Progenitor cell of endocrine pancreas (in vitro differentiated cells): ENCODE measurements at regions not wholly inside any gene's neighbourhood (a gene's known extent, or its start where the extent isn't known, plus 50 kb on each side); places are given as distances from the start of the nearest gene placed in this dataset.

Experiments used
- DNase-seq: peaks from one replicate; pipeline ENCODE4 v3.0.0; 2021; ENCODE audit warnings: low spot score; ENCODE audit not compliant: unreplicated experiment
- H3K27ac Mint-ChIP-seq: 2 replicates; pipeline ENCODE4 v1.8.0; 2021; ENCODE audit warnings: mild to moderate bottlenecking, moderate library complexity, mixed read lengths
- H3K27me3 Mint-ChIP-seq: 2 replicates; pipeline ENCODE4 v1.8.0; 2021; ENCODE audit warnings: mixed read lengths
- H3K36me3 Mint-ChIP-seq: 2 replicates; pipeline ENCODE4 v1.8.0; 2022; ENCODE audit warnings: mixed read lengths; ENCODE audit not compliant: insufficient read depth
- H3K4me1 Mint-ChIP-seq: 2 replicates; pipeline ENCODE4 v1.8.0; 2021; ENCODE audit warnings: low read depth, mixed read lengths
- H3K4me3 Mint-ChIP-seq: 2 replicates; pipeline ENCODE4 v1.8.0; 2021; ENCODE audit warnings: low read depth, mild to moderate bottlenecking, moderate library complexity, mixed read lengths
- H3K9me3 Mint-ChIP-seq: 2 replicates; pipeline ENCODE4 v1.8.0; 2021; ENCODE audit warnings: low read depth, mixed read lengths
- TF ChIP-seq, protein P1 (sequence below): fragments of 200-600 bp; sonication (generic); IDR thresholded peaks from one replicate; pipeline ENCODE4 v1.5.0; 2021; ENCODE audit warnings: antibody characterized with exemption, mild to moderate bottlenecking; ENCODE audit not compliant: unreplicated experiment

DNA sequence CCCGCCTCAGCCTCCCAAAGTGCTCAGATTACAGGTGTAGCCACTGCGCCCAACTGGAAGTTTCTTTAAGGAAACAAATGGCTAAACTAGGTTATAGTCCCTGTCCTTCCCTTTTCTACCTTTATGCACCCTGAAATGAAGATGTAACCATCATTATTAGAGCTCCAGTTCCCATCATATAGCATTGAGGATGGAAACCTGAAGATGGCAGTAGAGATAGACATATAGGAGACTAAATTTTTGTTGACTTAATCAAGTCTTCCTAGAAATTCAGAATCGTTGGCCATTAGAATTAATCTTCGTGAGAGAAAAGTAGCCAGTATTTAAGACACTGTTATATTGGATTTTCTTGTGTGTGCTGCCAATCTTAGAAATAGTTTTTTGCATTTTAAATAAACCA is 1016.3 kb upstream of the NCAM2 start:
- H3K9me3 Mint-ChIP-seq: no peaks in the 10 kb centered on the region
- H3K27me3 Mint-ChIP-seq: no peaks in the 10 kb centered on the region
- no peak overlapping the region for H3K27ac Mint-ChIP-seq
- H3K4me3 Mint-ChIP-seq: no peak overlapping the region
- TF ChIP-seq, protein P1, sequence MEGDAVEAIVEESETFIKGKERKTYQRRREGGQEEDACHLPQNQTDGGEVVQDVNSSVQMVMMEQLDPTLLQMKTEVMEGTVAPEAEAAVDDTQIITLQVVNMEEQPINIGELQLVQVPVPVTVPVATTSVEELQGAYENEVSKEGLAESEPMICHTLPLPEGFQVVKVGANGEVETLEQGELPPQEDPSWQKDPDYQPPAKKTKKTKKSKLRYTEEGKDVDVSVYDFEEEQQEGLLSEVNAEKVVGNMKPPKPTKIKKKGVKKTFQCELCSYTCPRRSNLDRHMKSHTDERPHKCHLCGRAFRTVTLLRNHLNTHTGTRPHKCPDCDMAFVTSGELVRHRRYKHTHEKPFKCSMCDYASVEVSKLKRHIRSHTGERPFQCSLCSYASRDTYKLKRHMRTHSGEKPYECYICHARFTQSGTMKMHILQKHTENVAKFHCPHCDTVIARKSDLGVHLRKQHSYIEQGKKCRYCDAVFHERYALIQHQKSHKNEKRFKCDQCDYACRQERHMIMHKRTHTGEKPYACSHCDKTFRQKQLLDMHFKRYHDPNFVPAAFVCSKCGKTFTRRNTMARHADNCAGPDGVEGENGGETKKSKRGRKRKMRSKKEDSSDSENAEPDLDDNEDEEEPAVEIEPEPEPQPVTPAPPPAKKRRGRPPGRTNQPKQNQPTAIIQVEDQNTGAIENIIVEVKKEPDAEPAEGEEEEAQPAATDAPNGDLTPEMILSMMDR: no peak
- H3K4me1 Mint-ChIP-seq: peaks cover 2% of the 10 kb centered on the region
- H3K36me3 Mint-ChIP-seq: no peaks in the 10 kb centered on the region
- DNase-seq: no peak

GRCh38 chr21:19986396-19986795 is 1011.8 kb upstream of the NCAM2 start:
- no peak overlapping the region for H3K4me3 Mint-ChIP-seq
- H3K4me1 Mint-ChIP-seq: no peaks in the 10 kb centered on the region

DNA sequence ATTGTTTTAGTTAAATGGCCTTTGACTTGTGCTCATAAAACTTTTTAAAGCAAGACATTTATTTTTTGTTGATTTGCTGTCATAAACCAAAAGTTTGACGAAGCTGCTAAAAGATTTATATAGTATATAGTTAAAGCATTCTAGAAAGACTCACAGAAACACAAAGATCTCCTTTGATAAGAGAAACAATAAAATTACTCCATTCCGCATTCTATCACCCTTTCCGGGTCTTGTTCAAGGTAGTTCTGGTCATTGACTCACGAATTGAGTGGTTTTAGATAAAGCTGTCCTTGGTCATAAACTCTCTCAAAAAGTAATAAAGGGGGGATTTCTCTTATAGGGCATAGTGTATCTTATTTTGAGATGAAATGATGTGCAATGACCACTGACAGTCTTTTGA is 1010.5 kb upstream of the NCAM2 start:
- Mint-ChIP-seq H3K27ac (no peak overlapping the region), H3K4me3 (no peak overlapping the region), H3K9me3 (no peaks in the 10 kb centered on the region), H3K27me3 (no peaks in the 10 kb centered on the region), H3K4me1 (no peaks in the 10 kb centered on the region), H3K36me3 (no peaks in the 10 kb centered on the region)
- no peak for DNase-seq
- TF ChIP-seq, protein P1: no peak

More at GRCh38 chr21:19986396-19986795, 1011.8 kb upstream of the NCAM2 start:
- TF ChIP-seq, protein P1: no peak
- Mint-ChIP-seq H3K36me3 (no peaks in the 10 kb centered on the region), H3K27ac (no peak overlapping the region), H3K27me3 (no peaks in the 10 kb centered on the region), H3K9me3 (no peaks in the 10 kb centered on the region)
- DNase-seq: no peak

DNA sequence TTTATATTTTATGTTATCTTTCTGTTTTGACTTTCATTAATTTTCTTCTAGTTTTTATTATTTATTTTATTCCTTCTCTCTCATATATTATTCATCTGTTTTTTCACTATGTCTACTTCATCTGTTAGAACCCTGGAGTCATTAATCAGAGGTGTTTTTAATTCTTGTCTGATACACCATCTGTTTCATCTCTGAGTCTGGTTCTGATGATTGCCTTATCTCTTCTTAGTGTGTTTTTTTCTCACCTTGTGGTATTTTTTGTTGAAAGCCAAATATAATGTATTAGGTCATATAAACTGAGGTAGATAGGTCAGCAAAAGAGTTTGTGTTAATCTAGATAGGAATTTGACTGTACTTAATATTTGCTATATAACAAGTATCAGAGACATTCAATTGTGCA is 1005.7 kb upstream of the NCAM2 start:
- TF ChIP-seq, protein P1: no peak
- Mint-ChIP-seq H3K4me3 (no peak overlapping the region), H3K36me3 (no peaks in the 10 kb centered on the region), H3K4me1 (peaks cover 4% of the 10 kb centered on the region), H3K9me3 (no peaks in the 10 kb centered on the region), H3K27me3 (no peaks in the 10 kb centered on the region), H3K27ac (no peak overlapping the region)
- DNase-seq: no peak

DNA sequence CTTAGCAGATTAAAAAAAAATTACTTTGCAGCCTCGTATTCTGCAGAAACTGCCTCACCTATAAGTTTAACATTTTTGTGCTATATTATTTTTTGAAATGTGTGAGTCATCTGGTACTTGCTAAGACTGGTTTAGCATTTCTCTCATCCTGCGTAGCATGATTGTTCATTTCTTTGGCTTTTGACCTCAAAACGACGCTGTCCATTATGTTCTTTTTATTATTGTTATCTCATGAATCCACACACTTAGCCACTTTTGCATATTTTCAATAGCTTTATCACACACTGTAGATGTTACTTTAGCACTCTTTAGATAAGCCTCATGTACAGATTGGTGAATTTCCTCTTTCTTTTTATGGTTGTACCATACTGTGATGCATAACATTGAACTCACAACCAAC is 1004.9 kb upstream of the NCAM2 start:
- no peak for DNase-seq
- H3K36me3 Mint-ChIP-seq: no peaks in the 10 kb centered on the region
- peaks cover 4% of the 10 kb centered on the region for H3K4me1 Mint-ChIP-seq
- no peaks in the 10 kb centered on the region for H3K27me3 Mint-ChIP-seq
- TF ChIP-seq, protein P1: no peak
- no peaks in the 10 kb centered on the region for H3K9me3 Mint-ChIP-seq
- no peak overlapping the region for H3K27ac Mint-ChIP-seq
- no peak overlapping the region for H3K4me3 Mint-ChIP-seq
